H9 (cell line): ENCODE measurements at regions not wholly inside any gene's neighbourhood (a gene's known extent, or its start where the extent isn't known, plus 50 kb on each side); places are given as distances from the start of the nearest gene placed in this dataset.

Experiments
- DNase-seq: peaks from one replicate; pipeline ENCODE4 v3.0.0-alpha.2; 2017
- H2AFZ ChIP-seq: one replicate; pipeline ENCODE4 v1.6.1; 2013; ENCODE audit warnings: mild to moderate bottlenecking, low read length, control low read depth, moderate library complexity
- H2AK5ac ChIP-seq: 2 replicates; pipeline ENCODE4 v1.6.1; 2013; ENCODE audit warnings: low read length, control low read depth, mixed read lengths; ENCODE audit not compliant: insufficient read length
- H2BK120ac ChIP-seq: one replicate; pipeline ENCODE4 v1.6.1; 2013; ENCODE audit warnings: low read depth, mild to moderate bottlenecking, low read length, control low read depth, inconsistent platforms; ENCODE audit not compliant: poor library complexity, severe bottlenecking
- H2BK12ac ChIP-seq: 2 replicates; pipeline ENCODE4 v1.6.1; 2013; ENCODE audit warnings: low read length, control low read depth, mixed read lengths, low read depth; ENCODE audit not compliant: insufficient read length
- H2BK15ac ChIP-seq: 2 replicates; pipeline ENCODE4 v1.6.1; 2013; ENCODE audit warnings: low read depth, low read length, control low read depth
- H2BK20ac ChIP-seq: one replicate; pipeline ENCODE4 v1.6.1; 2013; ENCODE audit warnings: low read depth, mild to moderate bottlenecking, low read length, control low read depth, inconsistent platforms; ENCODE audit not compliant: poor library complexity, severe bottlenecking
- H2BK5ac ChIP-seq: 2 replicates; pipeline ENCODE4 v1.6.1; 2013; ENCODE audit warnings: low read length, control low read depth, mixed read lengths; ENCODE audit not compliant: insufficient read length
- H3K14ac ChIP-seq: 2 replicates; pipeline ENCODE4 v1.6.1; 2013; ENCODE audit warnings: low read length, control low read depth; ENCODE audit not compliant: insufficient read depth
- H3K18ac ChIP-seq: 2 replicates; pipeline ENCODE4 v1.6.1; 2013; ENCODE audit warnings: low read depth, mild to moderate bottlenecking, mixed read lengths, low read length, control low read depth; ENCODE audit not compliant: insufficient read length
- H3K23ac ChIP-seq: 2 replicates; pipeline ENCODE4 v1.6.1; 2013; ENCODE audit warnings: low read length, control low read depth, mixed read lengths, low read depth; ENCODE audit not compliant: insufficient read length
- H3K23me2 ChIP-seq: 2 replicates; pipeline ENCODE4 v1.6.1; 2013; ENCODE audit warnings: low read depth, mild to moderate bottlenecking, mixed read lengths, low read length, control low read depth; ENCODE audit not compliant: insufficient read length, poor library complexity, severe bottlenecking
- H3K27ac ChIP-seq: 2 replicates; pipeline ENCODE4 v1.5.1; 2013; ENCODE audit warnings: low read length, control low read depth, mixed read lengths, low read depth; ENCODE audit not compliant: insufficient read length
- H3K27me3 ChIP-seq: 2 replicates; pipeline ENCODE4 v1.6.1; 2013; ENCODE audit warnings: low read length, control low read depth, inconsistent platforms; ENCODE audit not compliant: insufficient read depth
- H3K4ac ChIP-seq: 2 replicates; pipeline ENCODE4 v1.6.1; 2013; ENCODE audit warnings: low read depth, mild to moderate bottlenecking, control low read depth, inconsistent platforms, low read length, moderate library complexity
- H3K4me1 ChIP-seq: 2 replicates; pipeline ENCODE4 v1.6.1; 2013; ENCODE audit warnings: low read length, control low read depth, inconsistent platforms; ENCODE audit not compliant: insufficient read depth
- H3K4me2 ChIP-seq: 2 replicates; pipeline ENCODE4 v1.6.1; 2013; ENCODE audit warnings: low read length, control low read depth, mixed read lengths; ENCODE audit not compliant: insufficient read length, insufficient read depth
- H3K56ac ChIP-seq: 2 replicates; pipeline ENCODE4 v1.6.1; 2013; ENCODE audit warnings: low read depth, mild to moderate bottlenecking, mixed read lengths, low read length, control low read depth; ENCODE audit not compliant: insufficient read length
- H3K79me1 ChIP-seq: 2 replicates; pipeline ENCODE4 v1.6.1; 2013; ENCODE audit warnings: low read depth, mild to moderate bottlenecking, moderate library complexity, low read length, control low read depth, inconsistent platforms; ENCODE audit not compliant: insufficient read depth, poor library complexity, severe bottlenecking
- H3K79me2 ChIP-seq: 2 replicates; pipeline ENCODE4 v1.6.1; 2013; ENCODE audit warnings: low read length, control low read depth, inconsistent platforms; ENCODE audit not compliant: insufficient read depth
- H3K9ac ChIP-seq: 2 replicates; pipeline ENCODE4 v1.6.1; 2013; ENCODE audit warnings: low read length, control low read depth, mixed read lengths; ENCODE audit not compliant: insufficient read length; ENCODE audit errors: extremely low read depth
- H3K9me3 ChIP-seq: one replicate; pipeline ENCODE4 v1.6.1; 2013; ENCODE audit warnings: low read depth, low read length, inconsistent platforms; ENCODE audit not compliant: control insufficient read depth
- H3T11ph ChIP-seq: one replicate; pipeline ENCODE4 v1.6.1; 2013; ENCODE audit warnings: mild to moderate bottlenecking, low read length, control low read depth, inconsistent platforms
- H4K20me1 ChIP-seq: one replicate; pipeline ENCODE4 v1.6.1; 2013; ENCODE audit not compliant: control insufficient read depth, insufficient read length, insufficient read depth
- H4K5ac ChIP-seq: 2 replicates; pipeline ENCODE4 v1.6.1; 2013; ENCODE audit warnings: low read depth, mild to moderate bottlenecking, mixed read lengths, low read length, control low read depth; ENCODE audit not compliant: insufficient read length
- H4K8ac ChIP-seq: replicated peaks from 2 replicates; pipeline ENCODE4 v1.6.1; 2013; ENCODE audit warnings: low read length, control low read depth, mixed read lengths, low read depth; ENCODE audit not compliant: insufficient read length
- H4K91ac ChIP-seq: 2 replicates; pipeline ENCODE4 v1.6.1; 2013; ENCODE audit warnings: low read depth, mild to moderate bottlenecking, moderate library complexity, mixed read lengths, low read length, control low read depth; ENCODE audit not compliant: insufficient read length
- H3K27ac Mint-ChIP-seq, 3 experiments: 2 replicates in 2 of 3; 3 replicates in 1 of 3; pipeline ENCODE4 v1.8.0; 2020 to 2021; ENCODE audit warnings: mixed read lengths in 3 of 3, mild to moderate bottlenecking in 1 of 3, moderate library complexity in 1 of 3
- H3K27me3 Mint-ChIP-seq: 2 replicates; pipeline ENCODE4 v1.8.0; 2021; ENCODE audit warnings: low read depth, mild to moderate bottlenecking, moderate library complexity, mixed read lengths
- H3K36me3 Mint-ChIP-seq, 3 experiments: 2 replicates in 2 of 3; 3 replicates in 1 of 3; pipeline ENCODE4 v1.8.0; 2020 to 2021; ENCODE audit warnings: low read depth in 3 of 3, mixed read lengths in 3 of 3; ENCODE audit not compliant: insufficient read depth in 1 of 3
- H3K4me1 Mint-ChIP-seq, 2 experiments: 2 replicates each; pipeline ENCODE4 v1.8.0; 2020; ENCODE audit warnings: mixed read lengths in 2 of 2
- H3K4me3 Mint-ChIP-seq, 2 experiments: 2 replicates in 1 of 2; 3 replicates in 1 of 2; pipeline ENCODE4 v1.8.0; 2020 to 2021; ENCODE audit warnings: mild to moderate bottlenecking in 2 of 2, mixed read lengths in 2 of 2, moderate library complexity in 1 of 2
- H3K9me3 Mint-ChIP-seq, 2 experiments: 2 replicates in 1 of 2; 3 replicates in 1 of 2; pipeline ENCODE4 v1.8.0; 2020; ENCODE audit warnings: mild to moderate bottlenecking in 2 of 2, mixed read lengths in 2 of 2, moderate library complexity in 1 of 2
- CTCF ChIP-seq: fragments of 200-600 bp; sonication (generic); conservative IDR thresholded peaks from 3 replicates; pipeline ENCODE4 v1.8.0; 2021; ENCODE audit warnings: antibody characterized with exemption, mild to moderate bottlenecking
- WGBS: extraction: QIAGEN DNeasy Blood & Tissue Kit; methylation state at CpG from one replicate; pipeline ENCODE4 v1.1.7; 2013; ENCODE audit warnings: missing lambda C conversion rate, low lambda C conversion rate, mixed read lengths; ENCODE audit not compliant: insufficient read length; ENCODE audit errors: extremely low coverage; 5-methylcytosine and 5-hydroxymethylcytosine counted together

GRCh38 chr2:176525086-176525485 is 255.8 kb downstream of the MTX2 start:
- H3K4me1 Mint-ChIP-seq, result peaks cover 9 to 12% of the 10 kb centered on the region in 2 experiments

More at GRCh38 chr2:176525086-176525485, 255.8 kb downstream of the MTX2 start:
- Mint-ChIP-seq H3K4me3 (no peak overlapping the region), H3K27ac (no peak overlapping the region), H3K27me3 (peaks cover 89% of the 10 kb centered on the region), H3K36me3 (no peaks in the 10 kb centered on the region), H3K9me3 (no peaks in the 10 kb centered on the region)
- Histone ChIP-seq H4K5ac (no peak overlapping the region), H3T11ph (no peak overlapping the region), H3K9ac (no peak overlapping the region), H3K9me3 (no peaks in the 10 kb centered on the region), H2AK5ac (no peak overlapping the region), H4K8ac (no peak overlapping the region), H3K79me2 (no peaks in the 10 kb centered on the region), H3K4ac (no peak overlapping the region), H3K4me1 (no peaks in the 10 kb centered on the region), H4K20me1 (no peaks in the 10 kb centered on the region), H3K14ac (no peak overlapping the region), H3K27ac (no peak overlapping the region), H3K56ac (no peak overlapping the region), H2BK5ac (no peak overlapping the region), H2BK12ac (no peak overlapping the region), H3K4me2 (no peak overlapping the region), H2BK120ac (no peak overlapping the region), H3K27me3 (peaks cover 11% of the 10 kb centered on the region; the same call in 1 of the 2 replicates), H4K91ac (no peak overlapping the region), H3K23ac (no peak overlapping the region), H3K79me1 (no peaks in the 10 kb centered on the region), H2BK15ac (no peak overlapping the region), H3K23me2 (no peaks in the 10 kb centered on the region), H2AFZ (no peak overlapping the region), H3K18ac (no peak overlapping the region), H2BK20ac (no peak overlapping the region)
- no peak for TF ChIP-seq CTCF
- no CpG with 5 or more reads among the region's 2 CpGs for WGBS
- no peak for DNase-seq
